Panc1 (cell line): ENCODE measurements at regions not wholly inside any gene's neighbourhood (a gene's known extent, or its start where the extent isn't known, plus 50 kb on each side); places are given as distances from the start of the nearest gene placed in this dataset.

ENCODE experiments used
- ATAC-seq: fragments of 200-7000 bp; cut with Tn5 transposase; 2 replicates; pipeline ENCODE4 v1.9.1; 2020; ENCODE audit warnings: mild to moderate bottlenecking, moderate library complexity
- BruUV-seq: library from RNA; stranded (reverse); fragments of 400-500 nt; replicated peaks from 2 replicates; lab custom pipeline; 2021; lab: Mats Ljungman, UMichigan
- CTCF ChIA-PET: fragments of 300-600 bp; sonication (Branson Sonifier 250); formaldehyde crosslinking; loops from one replicate; lab custom pipeline; 2022; ENCODE audit warnings: antibody characterized with exemption; lab: Charles Lee
- POLR2A ChIA-PET: fragments of 300-600 bp; sonication (Branson Sonifier 250); formaldehyde crosslinking; loops from one replicate; lab custom pipeline; 2022; ENCODE audit warnings: antibody characterized with exemption; lab: Charles Lee
- DNase-seq: peaks from one replicate; pipeline ENCODE4 v3.0.0-alpha.2; 2010; ENCODE audit warnings: low read depth, low spot score
- H3K27ac ChIP-seq: 2 replicates; pipeline ENCODE4 v1.5.1; 2011; ENCODE audit warnings: mild to moderate bottlenecking, low read length, inconsistent platforms
- H3K27me3 ChIP-seq: fragments of 200-500 bp; sonication (Bioruptor generic); 2 replicates; pipeline ENCODE4 v1.6.0; 2014; ENCODE audit warnings: low read length, inconsistent platforms; ENCODE audit not compliant: control insufficient read depth, insufficient read depth
- H3K36me3 ChIP-seq: fragments of 200-500 bp; sonication (Bioruptor generic); 2 replicates; pipeline ENCODE4 v1.5.1; 2014; ENCODE audit warnings: inconsistent platforms, mild to moderate bottlenecking, low read length, moderate library complexity; ENCODE audit not compliant: control insufficient read depth, insufficient read depth
- H3K4me1 ChIP-seq: 2 replicates; pipeline ENCODE4 v1.5.1; 2011; ENCODE audit warnings: inconsistent platforms, mild to moderate bottlenecking, low read length, moderate library complexity; ENCODE audit not compliant: control insufficient read depth, insufficient read depth
- H3K4me3 ChIP-seq, 2 experiments: 2 replicates each; pipeline ENCODE4 v1.5.1; 2011 to 2012; ENCODE audit warnings: low read depth in 2 of 2, low read length in 2 of 2, mild to moderate bottlenecking in 2 of 2, inconsistent platforms in 1 of 2, moderate library complexity in 1 of 2
- H3K9me3 ChIP-seq: fragments of 200-500 bp; sonication (Bioruptor generic); 2 replicates; pipeline ENCODE4 v1.5.1; 2014; ENCODE audit warnings: low read depth, mild to moderate bottlenecking, inconsistent platforms, low read length, moderate library complexity; ENCODE audit not compliant: control insufficient read depth, insufficient read depth
- POLR2AphosphoS5 ChIP-seq: IDR thresholded peaks from 2 replicates; pipeline ENCODE4 v1.6.1; 2012; ENCODE audit warnings: mild to moderate bottlenecking, low read depth, low read length, moderate library complexity
- SIN3A ChIP-seq: IDR thresholded peaks from 2 replicates; pipeline ENCODE4 v1.6.1; 2012; ENCODE audit warnings: low read depth, mild to moderate bottlenecking, low read length, moderate library complexity, borderline replicate concordance; ENCODE audit not compliant: insufficient read depth
- TCF7L2 ChIP-seq: IDR thresholded peaks from 2 replicates; pipeline ENCODE4 v1.6.1; 2011; ENCODE audit warnings: mild to moderate bottlenecking, low read depth, low read length, inconsistent platforms
- in situ Hi-C: cut with HindIII; loops from 2 replicates; pipeline ENCODE4 v1.10.0; 2016; ENCODE audit warnings: low sequenced_read_pairs, low pct_unique_long_range_greater_than_20kb
- intact Hi-C: fragments of 100-400 bp; cut with micrococcal nuclease; formaldehyde crosslinking; loops from one replicate; pipeline ENCODE4 v1.10.0; 2022; ENCODE audit not compliant: unreplicated experiment
- TF ChIP-seq, protein P1 (sequence below): fragments of 450-650 bp; IDR thresholded peaks from 2 replicates; pipeline ENCODE4 v1.5.1; 2017; ENCODE audit warnings: mild to moderate bottlenecking
- TF ChIP-seq, protein P2 (sequence below), 2 experiments: IDR thresholded peaks; 2 replicates each; pipeline ENCODE4 v1.6.1; 2011 to 2012; ENCODE audit warnings: low read depth in 2 of 2, control low read depth in 1 of 2, low read length in 1 of 2, mild to moderate bottlenecking in 1 of 2, moderate library complexity in 1 of 2; ENCODE audit not compliant: insufficient read depth in 1 of 2

DNA sequence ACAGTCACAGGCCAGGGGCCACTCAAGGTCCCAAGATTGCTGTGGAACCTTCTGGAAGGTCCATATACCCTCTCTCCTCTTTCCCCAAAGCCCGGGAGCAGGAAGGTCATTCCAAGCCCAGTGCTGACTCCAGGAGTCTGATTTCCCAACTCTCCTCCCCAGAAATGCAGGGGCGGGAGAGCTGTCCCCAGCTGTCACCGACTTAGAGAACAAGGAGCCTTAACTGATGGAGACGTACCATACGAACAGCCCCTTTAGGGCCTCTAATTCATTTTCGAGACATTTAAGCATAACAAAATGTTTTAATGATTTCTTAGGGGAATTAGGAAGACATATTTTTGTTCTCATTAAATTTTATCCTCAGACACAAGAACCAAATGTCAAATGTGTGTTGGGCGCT, 99.2 kb downstream of the PHETA1 start:
- no peak overlapping the region for H3K4me3 ChIP-seq
- CTCF ChIA-PET = no interaction called here
- intact Hi-C loops = no loop called here
- peaks cover 11% of the 10 kb centered on the region for H3K27me3 ChIP-seq
- H3K27ac ChIP-seq = no peak overlapping the region
- H3K4me1 ChIP-seq = no peaks in the 10 kb centered on the region
- TF ChIP-seq SIN3A = no peak
- TF ChIP-seq POLR2AphosphoS5 = no peak
- TF ChIP-seq, protein P1, sequence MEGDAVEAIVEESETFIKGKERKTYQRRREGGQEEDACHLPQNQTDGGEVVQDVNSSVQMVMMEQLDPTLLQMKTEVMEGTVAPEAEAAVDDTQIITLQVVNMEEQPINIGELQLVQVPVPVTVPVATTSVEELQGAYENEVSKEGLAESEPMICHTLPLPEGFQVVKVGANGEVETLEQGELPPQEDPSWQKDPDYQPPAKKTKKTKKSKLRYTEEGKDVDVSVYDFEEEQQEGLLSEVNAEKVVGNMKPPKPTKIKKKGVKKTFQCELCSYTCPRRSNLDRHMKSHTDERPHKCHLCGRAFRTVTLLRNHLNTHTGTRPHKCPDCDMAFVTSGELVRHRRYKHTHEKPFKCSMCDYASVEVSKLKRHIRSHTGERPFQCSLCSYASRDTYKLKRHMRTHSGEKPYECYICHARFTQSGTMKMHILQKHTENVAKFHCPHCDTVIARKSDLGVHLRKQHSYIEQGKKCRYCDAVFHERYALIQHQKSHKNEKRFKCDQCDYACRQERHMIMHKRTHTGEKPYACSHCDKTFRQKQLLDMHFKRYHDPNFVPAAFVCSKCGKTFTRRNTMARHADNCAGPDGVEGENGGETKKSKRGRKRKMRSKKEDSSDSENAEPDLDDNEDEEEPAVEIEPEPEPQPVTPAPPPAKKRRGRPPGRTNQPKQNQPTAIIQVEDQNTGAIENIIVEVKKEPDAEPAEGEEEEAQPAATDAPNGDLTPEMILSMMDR = no peak
- no peak for TF ChIP-seq TCF7L2
- TF ChIP-seq, protein P2, sequence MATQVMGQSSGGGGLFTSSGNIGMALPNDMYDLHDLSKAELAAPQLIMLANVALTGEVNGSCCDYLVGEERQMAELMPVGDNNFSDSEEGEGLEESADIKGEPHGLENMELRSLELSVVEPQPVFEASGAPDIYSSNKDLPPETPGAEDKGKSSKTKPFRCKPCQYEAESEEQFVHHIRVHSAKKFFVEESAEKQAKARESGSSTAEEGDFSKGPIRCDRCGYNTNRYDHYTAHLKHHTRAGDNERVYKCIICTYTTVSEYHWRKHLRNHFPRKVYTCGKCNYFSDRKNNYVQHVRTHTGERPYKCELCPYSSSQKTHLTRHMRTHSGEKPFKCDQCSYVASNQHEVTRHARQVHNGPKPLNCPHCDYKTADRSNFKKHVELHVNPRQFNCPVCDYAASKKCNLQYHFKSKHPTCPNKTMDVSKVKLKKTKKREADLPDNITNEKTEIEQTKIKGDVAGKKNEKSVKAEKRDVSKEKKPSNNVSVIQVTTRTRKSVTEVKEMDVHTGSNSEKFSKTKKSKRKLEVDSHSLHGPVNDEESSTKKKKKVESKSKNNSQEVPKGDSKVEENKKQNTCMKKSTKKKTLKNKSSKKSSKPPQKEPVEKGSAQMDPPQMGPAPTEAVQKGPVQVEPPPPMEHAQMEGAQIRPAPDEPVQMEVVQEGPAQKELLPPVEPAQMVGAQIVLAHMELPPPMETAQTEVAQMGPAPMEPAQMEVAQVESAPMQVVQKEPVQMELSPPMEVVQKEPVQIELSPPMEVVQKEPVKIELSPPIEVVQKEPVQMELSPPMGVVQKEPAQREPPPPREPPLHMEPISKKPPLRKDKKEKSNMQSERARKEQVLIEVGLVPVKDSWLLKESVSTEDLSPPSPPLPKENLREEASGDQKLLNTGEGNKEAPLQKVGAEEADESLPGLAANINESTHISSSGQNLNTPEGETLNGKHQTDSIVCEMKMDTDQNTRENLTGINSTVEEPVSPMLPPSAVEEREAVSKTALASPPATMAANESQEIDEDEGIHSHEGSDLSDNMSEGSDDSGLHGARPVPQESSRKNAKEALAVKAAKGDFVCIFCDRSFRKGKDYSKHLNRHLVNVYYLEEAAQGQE (IDR thresholded peaks at IDR 0.05; ENCODE audit: insufficient read depth in 1 of 2, low read depth in 2 of 2, low read length in 1 of 2) = no peak
- BruUV-seq = no TSS peak
- H3K9me3 ChIP-seq = no peaks in the 10 kb centered on the region; the same call in 1 of the 2 replicates
- in situ Hi-C loops = no loop called here
- ATAC-seq = no peak
- no peak for DNase-seq
- POLR2A ChIA-PET = no interaction called here
- no peaks in the 10 kb centered on the region for H3K36me3 ChIP-seq

DNA sequence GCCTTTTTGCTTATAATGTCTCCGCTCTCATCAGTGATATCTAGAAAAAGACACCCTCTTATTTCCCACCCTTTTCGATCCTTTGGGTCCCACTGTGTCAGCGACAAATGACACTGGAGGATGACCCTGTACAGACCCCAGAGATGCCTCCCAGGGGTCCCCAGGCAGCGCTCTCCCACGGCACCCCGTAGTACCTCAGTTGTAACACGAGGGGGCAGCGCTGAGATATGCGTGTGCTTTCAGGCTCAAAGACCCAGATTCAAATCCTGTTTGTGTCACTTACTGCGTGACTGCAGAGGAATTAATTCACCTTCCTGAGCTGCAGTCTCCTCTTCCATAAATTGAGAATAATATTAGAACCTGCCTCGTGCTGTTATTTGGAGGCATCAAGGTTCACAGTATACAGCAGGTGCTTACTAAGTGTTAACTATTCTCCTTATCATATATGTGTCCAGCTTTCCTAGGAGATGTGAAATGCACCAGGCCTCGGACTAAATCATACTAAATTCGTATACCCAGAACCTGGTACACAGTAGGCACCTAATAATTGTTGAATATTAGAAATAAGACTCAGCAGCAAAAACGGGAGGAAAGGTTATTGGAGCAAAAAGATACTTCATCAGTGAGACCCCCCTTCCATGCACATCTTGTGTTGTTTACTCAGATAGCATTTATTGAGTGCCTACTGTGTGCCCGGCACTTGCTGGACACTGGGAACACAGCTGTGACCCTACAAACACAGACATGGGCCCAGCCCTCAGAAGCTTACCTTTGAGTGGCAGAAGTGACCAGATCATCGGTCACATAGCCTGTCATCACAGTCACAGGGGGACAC, 99.9 kb downstream of the PHETA1 start:
- no peak for TF ChIP-seq SIN3A
- TF ChIP-seq, protein P1 = peak; percentile 84
- TF ChIP-seq TCF7L2 = no peak
- Histone ChIP-seq H3K4me1 (no peaks in the 10 kb centered on the region), H3K9me3 (no peaks in the 10 kb centered on the region; the same call in 1 of the 2 replicates), H3K4me3 (no peak overlapping the region), H3K27ac (no peak overlapping the region), H3K36me3 (no peaks in the 10 kb centered on the region), H3K27me3 (peaks cover 11% of the 10 kb centered on the region)
- ChIA-PET POLR2A (no interaction called here), CTCF (interaction anchor here (0.6 to 2.3 kb wide), 3 partner anchors 30 to 175 kb away, joined by 3 to 7 read pairs (median 3); no protein-coding TSS in a partner anchor)
- ATAC-seq = no peak
- no peak for DNase-seq
- intact Hi-C loops = no loop called here
- no TSS peak for BruUV-seq
- in situ Hi-C loops = no loop called here
